Endothelial cell (in vitro differentiated cells): ENCODE measurements at regions not wholly inside any gene's neighbourhood (a gene's known extent, or its start where the extent isn't known, plus 50 kb on each side); places are given as distances from the start of the nearest gene placed in this dataset.
A peak's percentile ranks its signal among the peaks of the same experiment; 100 is the strongest.
"Not testable (repeated sequence)": the region's sequence is repeated elsewhere in the genome, so short reads cannot be mapped to it uniquely, and the experiment has no call there.

Experiments used
- DNase-seq: peaks from one replicate; pipeline ENCODE4 v3.0.0; 2021; ENCODE audit warnings: low spot score
- H3K27ac Mint-ChIP-seq: one replicate; pipeline ENCODE4 v1.8.0; 2021; ENCODE audit warnings: mixed read lengths, inconsistent platforms; ENCODE audit not compliant: unreplicated experiment
- H3K27me3 Mint-ChIP-seq: one replicate; pipeline ENCODE4 v1.8.0; 2021; ENCODE audit warnings: mild to moderate bottlenecking, moderate library complexity, mixed read lengths, inconsistent platforms; ENCODE audit not compliant: unreplicated experiment
- H3K36me3 Mint-ChIP-seq: one replicate; pipeline ENCODE4 v1.8.0; 2021; ENCODE audit warnings: mild to moderate bottlenecking, low read depth, mixed read lengths, inconsistent platforms; ENCODE audit not compliant: unreplicated experiment
- H3K4me1 Mint-ChIP-seq: one replicate; pipeline ENCODE4 v1.8.0; 2021; ENCODE audit warnings: mild to moderate bottlenecking, mixed read lengths, inconsistent platforms; ENCODE audit not compliant: unreplicated experiment
- H3K4me3 Mint-ChIP-seq: one replicate; pipeline ENCODE4 v1.8.0; 2021; ENCODE audit warnings: mild to moderate bottlenecking, mixed read lengths, inconsistent platforms; ENCODE audit not compliant: unreplicated experiment
- H3K9me3 Mint-ChIP-seq: one replicate; pipeline ENCODE4 v1.8.0; 2021; ENCODE audit warnings: mixed read lengths, inconsistent platforms; ENCODE audit not compliant: unreplicated experiment
- CTCF ChIP-seq: fragments of 200-600 bp; sonication (generic); IDR thresholded peaks from one replicate; pipeline ENCODE4 v1.5.0; 2021; ENCODE audit warnings: antibody characterized with exemption; ENCODE audit not compliant: unreplicated experiment

DNA sequence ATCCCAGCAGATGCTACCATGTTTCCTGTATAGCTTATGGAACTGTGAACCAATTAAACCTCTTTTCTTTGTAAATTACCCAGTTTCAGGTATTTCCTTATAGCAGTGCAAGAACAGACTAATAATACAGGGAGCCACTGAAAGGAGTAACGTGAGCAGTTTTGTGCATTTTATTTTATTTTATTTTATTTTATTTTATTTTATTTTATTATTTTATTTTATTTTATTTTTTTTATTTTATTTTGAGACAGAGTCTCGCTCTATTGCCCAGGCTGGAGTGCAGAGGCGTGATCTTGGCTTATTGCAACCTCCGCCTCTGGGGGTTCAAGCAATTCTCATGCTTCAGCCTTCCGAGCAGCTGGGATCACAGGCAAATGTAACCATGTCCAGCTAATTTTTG, 55.9 kb upstream of the KCNK12 start:
- H3K9me3 Mint-ChIP-seq = no peaks in the 10 kb centered on the region
- H3K36me3 Mint-ChIP-seq = no peaks in the 10 kb centered on the region
- peak overlapping the region; percentile 26 for H3K4me3 Mint-ChIP-seq
- no peaks in the 10 kb centered on the region for H3K4me1 Mint-ChIP-seq
- no peak overlapping the region for H3K27ac Mint-ChIP-seq
- no peak for TF ChIP-seq CTCF
- no peak for DNase-seq
- peaks cover 5% of the 10 kb centered on the region for H3K27me3 Mint-ChIP-seq

DNA sequence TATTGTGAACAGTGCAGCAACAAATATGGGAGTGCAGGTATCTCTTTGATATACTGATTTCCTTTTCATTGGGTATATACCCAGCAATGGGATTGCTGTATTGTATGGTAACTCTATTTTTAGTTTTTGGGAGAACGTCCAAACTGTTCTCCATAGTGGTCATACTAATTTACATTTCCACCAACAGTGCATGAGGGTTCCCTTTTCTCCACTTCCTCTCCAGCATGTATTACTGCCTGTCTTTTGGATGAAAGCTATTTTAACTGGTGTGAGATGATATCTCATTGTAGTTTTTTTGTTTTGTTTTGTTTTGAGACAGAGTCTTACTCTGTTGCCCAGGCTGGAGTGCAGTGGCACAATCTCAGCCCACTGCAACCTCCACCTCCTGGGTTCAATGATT, 52.4 kb upstream of the KCNK12 start:
- not testable (repeated sequence) for H3K27me3 Mint-ChIP-seq, H3K9me3 Mint-ChIP-seq, H3K4me3 Mint-ChIP-seq, H3K27ac Mint-ChIP-seq, DNase-seq, H3K36me3 Mint-ChIP-seq, H3K4me1 Mint-ChIP-seq

DNA sequence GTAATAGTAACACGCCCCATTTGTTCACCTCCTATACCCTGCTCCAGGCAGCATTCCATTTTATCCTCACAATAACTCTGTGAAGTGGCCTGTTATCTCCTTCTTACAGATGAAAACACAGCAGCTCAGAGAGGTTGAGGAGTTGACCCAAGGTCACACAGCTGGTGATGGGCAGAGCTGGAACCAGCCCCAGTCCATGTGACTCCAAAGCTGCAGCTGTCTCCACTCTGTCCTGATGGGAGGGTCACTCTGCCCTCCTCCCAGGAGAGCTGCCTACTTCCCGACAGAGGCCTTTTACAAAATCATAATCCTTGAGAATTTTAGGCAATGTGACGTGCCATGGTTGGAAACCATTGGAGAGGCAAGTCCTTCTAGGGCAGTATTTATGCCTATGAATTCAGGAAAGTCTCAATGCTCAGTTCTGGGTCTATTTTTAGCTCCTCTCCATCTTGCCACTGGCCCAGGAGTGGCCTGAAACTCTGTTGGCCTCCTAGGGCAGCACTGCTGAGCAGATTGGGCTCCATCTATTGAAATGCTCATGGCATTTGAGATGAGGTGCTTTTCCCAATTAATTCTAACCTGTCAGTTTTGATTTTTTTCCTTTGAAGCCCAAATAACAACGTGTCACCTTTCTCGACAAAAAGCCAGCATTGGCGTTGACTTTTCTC, 50.1 kb upstream of the KCNK12 start:
- H3K9me3 Mint-ChIP-seq = no peaks in the 10 kb centered on the region
- peaks cover 3% of the 10 kb centered on the region for H3K4me1 Mint-ChIP-seq
- H3K27me3 Mint-ChIP-seq = no peaks in the 10 kb centered on the region
- no peaks in the 10 kb centered on the region for H3K36me3 Mint-ChIP-seq
- TF ChIP-seq CTCF = no peak
- no peak overlapping the region for H3K27ac Mint-ChIP-seq
- H3K4me3 Mint-ChIP-seq = no peak overlapping the region
- no peak for DNase-seq
